IPS-18a (cell line): ENCODE measurements at regions not wholly inside any gene's neighbourhood (a gene's known extent, or its start where the extent isn't known, plus 50 kb on each side); places are given as distances from the start of the nearest gene placed in this dataset.

Source experiments
- H3K27ac ChIP-seq: one replicate; pipeline ENCODE4 v1.5.1; 2013; ENCODE audit warnings: low read length
- H3K27me3 ChIP-seq: one replicate; pipeline ENCODE4 v1.6.1; 2013; ENCODE audit warnings: mild to moderate bottlenecking, low read length; ENCODE audit not compliant: control insufficient read depth, insufficient read depth
- H3K36me3 ChIP-seq: one replicate; pipeline ENCODE4 v1.6.1; 2013; ENCODE audit warnings: low read depth, low read length; ENCODE audit not compliant: control insufficient read depth
- H3K4me1 ChIP-seq: one replicate; pipeline ENCODE4 v1.6.1; 2013; ENCODE audit warnings: low read depth, low read length; ENCODE audit not compliant: control insufficient read depth
- H3K4me3 ChIP-seq: one replicate; pipeline ENCODE4 v1.5.1; 2013; ENCODE audit warnings: low read length
- H3K9ac ChIP-seq: one replicate; pipeline ENCODE4 v1.6.1; 2013; ENCODE audit warnings: mild to moderate bottlenecking, low read length, moderate library complexity
- H3K9me3 ChIP-seq: one replicate; pipeline ENCODE4 v1.6.1; 2013; ENCODE audit warnings: low read depth, low read length; ENCODE audit not compliant: control insufficient read depth

DNA sequence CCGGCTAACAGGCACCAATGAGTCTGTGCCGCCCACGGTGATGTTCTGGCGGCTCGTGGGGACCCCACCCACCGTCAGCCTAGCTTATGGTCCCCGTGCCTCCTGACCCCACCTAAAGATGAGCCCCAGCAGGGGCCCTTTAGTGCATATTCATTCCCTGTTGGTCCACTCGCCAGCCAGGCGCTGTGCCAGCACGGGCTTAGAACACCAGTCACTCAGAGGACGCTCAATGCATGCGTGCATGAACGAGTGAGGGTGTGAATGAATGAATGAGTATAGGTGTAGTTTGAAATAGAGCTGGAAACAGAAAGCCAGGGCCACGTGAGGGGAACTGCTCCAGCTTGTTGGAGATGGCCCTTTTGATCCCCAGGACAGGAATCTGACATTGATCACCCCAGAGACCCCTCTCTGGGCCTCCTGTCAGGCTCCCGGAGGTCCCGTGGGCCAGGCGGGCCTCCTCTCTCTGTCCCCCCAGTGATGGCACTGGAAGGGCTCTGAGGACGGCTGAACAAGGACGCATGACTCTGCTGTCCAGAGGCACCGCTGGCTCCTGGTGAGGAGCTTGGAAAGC, 193.9 kb upstream of the C14orf180 start:
- Histone ChIP-seq H3K27ac (no peak overlapping the region), H3K4me1 (peaks cover 5% of the 10 kb centered on the region), H3K36me3 (no peaks in the 10 kb centered on the region), H3K27me3 (no peaks in the 10 kb centered on the region), H3K9me3 (no peaks in the 10 kb centered on the region), H3K9ac (no peak overlapping the region), H3K4me3 (no peak overlapping the region)

DNA sequence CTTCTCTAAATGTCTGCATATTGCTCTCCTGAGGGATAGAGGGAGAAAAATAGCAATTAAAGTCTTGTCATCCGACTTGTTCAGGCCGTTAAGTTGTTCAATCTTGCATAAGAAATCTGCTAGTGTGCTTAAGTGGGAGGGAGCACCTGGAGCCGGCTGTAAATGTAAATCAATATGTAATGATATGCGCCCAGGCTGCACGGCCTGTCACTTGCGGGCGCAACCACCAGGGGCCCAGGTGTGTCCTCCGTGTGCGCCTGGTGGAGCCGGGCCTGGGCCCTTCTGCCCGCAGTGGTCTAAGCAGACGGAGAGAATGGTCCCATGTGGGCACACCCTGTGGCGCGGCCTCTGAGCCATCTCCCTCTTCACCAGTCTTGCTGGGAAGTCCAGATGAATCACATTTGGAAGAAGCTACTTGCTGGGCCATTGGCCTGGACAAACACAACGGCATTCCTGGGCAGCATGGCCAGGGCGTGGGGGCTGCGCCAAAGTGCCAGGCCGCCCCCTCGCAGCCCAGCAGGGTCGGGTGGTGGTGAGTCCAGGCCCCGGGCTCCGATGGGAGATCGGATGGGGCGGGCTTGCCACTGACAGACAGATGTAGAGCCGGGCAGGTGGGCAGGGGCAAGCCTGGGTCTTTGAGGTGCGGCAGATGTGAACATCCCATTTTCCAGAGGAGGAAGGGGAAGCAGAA, 193.3 kb upstream of the C14orf180 start:
- Histone ChIP-seq H3K27me3 (no peaks in the 10 kb centered on the region), H3K9ac (no peak overlapping the region), H3K4me3 (no peak overlapping the region)

DNA sequence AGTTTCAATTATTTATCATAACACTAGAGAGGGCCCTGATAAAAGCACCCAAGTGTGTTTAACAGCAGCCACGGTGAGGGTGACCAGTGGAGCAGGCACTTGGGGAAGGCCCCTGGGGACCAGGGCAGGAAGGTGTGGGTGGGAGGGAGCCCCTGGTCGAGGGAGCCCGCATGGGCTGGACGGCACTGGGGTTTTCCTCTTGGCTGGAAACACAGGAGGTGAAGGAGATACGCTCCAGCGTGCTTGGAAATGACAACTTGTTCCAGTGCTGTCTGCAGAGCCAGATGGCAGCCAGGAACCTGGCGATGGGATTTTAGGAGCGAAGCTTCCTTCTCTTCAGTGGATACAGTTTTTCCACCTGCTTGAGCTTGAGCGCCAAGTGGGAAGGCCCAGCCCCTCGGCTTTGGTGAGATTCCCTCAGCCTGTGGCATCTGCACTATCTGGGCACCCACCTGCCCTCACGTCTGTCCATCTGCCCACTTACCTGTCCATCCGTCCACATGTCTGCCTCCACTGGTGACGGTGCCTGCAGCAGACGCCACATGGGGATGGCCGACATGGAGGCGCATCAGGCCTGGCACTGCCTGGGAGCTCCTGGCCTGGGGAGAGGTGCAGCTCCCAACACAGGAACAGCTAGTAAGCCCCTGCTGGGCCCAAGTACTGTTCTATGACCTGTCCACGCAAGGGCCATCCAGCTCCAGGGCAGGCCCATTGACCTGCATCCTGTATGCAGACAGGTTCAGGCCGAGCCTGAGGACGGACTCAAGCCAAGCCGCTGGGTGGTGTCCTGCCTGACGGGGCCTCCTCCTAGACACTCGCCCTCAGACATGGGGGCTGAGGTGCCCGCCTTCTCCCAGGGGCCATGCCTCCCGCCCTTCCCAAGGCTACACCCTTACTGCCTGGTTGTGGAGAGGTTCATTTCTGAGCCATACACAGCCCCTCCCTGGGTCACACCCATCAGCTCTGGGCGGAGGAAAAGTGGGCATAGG, 192.2 kb upstream of the C14orf180 start:
- Histone ChIP-seq H3K27ac (no peak overlapping the region), H3K4me3 (no peak overlapping the region), H3K36me3 (no peaks in the 10 kb centered on the region), H3K9me3 (no peaks in the 10 kb centered on the region), H3K27me3 (no peaks in the 10 kb centered on the region), H3K4me1 (peaks cover 5% of the 10 kb centered on the region), H3K9ac (no peak overlapping the region)

More for the DNA sequence above, 193.3 kb upstream of the C14orf180 start:
- Histone ChIP-seq H3K9me3 (no peaks in the 10 kb centered on the region), H3K4me1 (peaks cover 5% of the 10 kb centered on the region), H3K36me3 (no peaks in the 10 kb centered on the region), H3K27ac (no peak overlapping the region)

- no peak overlapping the region for H3K27ac ChIP-seq
- H3K4me1 ChIP-seq, result peaks cover 5% of the 10 kb centered on the region
- H3K9me3 ChIP-seq, result no peaks in the 10 kb centered on the region
- H3K9ac ChIP-seq, result no peak overlapping the region
- no peaks in the 10 kb centered on the region for H3K36me3 ChIP-seq
- H3K27me3 ChIP-seq, result no peaks in the 10 kb centered on the region
- H3K4me3 ChIP-seq, result no peak overlapping the region
Observed at GRCh38 chr14:104388011-104388521, 191.5 kb upstream of the C14orf180 start.

GRCh38 chr14:104388541-104389325, 190.8 kb upstream of the C14orf180 start:
- Histone ChIP-seq H3K27ac (no peak overlapping the region), H3K4me1 (peaks cover 5% of the 10 kb centered on the region), H3K4me3 (no peak overlapping the region), H3K36me3 (no peaks in the 10 kb centered on the region), H3K27me3 (no peaks in the 10 kb centered on the region), H3K9me3 (no peaks in the 10 kb centered on the region), H3K9ac (no peak overlapping the region)

- H3K27ac ChIP-seq, result no peak overlapping the region
- H3K9ac ChIP-seq, result no peak overlapping the region
- no peak overlapping the region for H3K4me3 ChIP-seq
- H3K36me3 ChIP-seq, result no peaks in the 10 kb centered on the region
- no peaks in the 10 kb centered on the region for H3K9me3 ChIP-seq
- no peaks in the 10 kb centered on the region for H3K27me3 ChIP-seq
- peaks cover 3% of the 10 kb centered on the region for H3K4me1 ChIP-seq
Observed at GRCh38 chr14:104389326-104390220, 190.0 kb upstream of the C14orf180 start.

DNA sequence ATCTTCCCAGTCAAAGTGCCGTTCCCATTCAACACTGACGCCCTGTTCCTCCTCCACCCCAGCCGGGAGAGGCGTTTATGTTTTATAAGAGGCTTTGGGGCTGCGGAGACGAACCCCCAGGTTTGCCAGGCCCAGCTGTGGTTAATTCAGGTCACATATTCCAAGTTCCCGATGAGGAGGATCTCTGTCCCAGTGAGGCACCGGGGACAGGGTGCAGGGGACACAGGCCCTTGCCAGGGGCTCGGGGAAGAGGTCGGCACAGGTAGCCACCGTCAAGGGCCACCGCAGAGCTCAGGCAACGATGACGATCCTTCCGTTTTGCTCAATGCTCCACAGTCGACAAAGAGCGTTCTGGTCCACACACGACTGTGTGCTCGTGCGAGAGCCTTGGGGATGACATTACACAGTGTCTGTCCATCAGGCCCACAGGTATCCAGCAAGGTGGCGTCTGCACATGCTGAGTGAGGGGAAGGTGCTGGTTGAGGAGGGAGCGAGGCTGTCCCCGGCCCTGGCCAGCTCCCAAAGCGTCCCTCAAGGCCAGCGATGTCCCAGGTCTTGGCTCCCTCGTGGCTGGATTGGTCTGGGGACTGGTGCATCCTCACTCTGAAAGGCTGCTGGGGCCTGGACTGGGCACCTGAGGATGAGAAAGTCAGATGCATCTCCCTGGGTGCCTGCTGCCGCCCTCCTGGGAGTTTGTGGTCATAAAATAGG, 189.2 kb upstream of the C14orf180 start:
- Histone ChIP-seq H3K4me1 (peaks cover 1% of the 10 kb centered on the region), H3K9me3 (no peaks in the 10 kb centered on the region), H3K9ac (no peak overlapping the region), H3K4me3 (no peak overlapping the region), H3K27ac (no peak overlapping the region), H3K27me3 (no peaks in the 10 kb centered on the region), H3K36me3 (no peaks in the 10 kb centered on the region)

GRCh38 chr14:104390941-104391901, 188.3 kb upstream of the C14orf180 start:
- Histone ChIP-seq H3K27ac (no peak overlapping the region), H3K36me3 (no peaks in the 10 kb centered on the region), H3K4me3 (no peak overlapping the region), H3K4me1 (no peaks in the 10 kb centered on the region), H3K27me3 (no peaks in the 10 kb centered on the region), H3K9me3 (no peaks in the 10 kb centered on the region), H3K9ac (no peak overlapping the region)

DNA sequence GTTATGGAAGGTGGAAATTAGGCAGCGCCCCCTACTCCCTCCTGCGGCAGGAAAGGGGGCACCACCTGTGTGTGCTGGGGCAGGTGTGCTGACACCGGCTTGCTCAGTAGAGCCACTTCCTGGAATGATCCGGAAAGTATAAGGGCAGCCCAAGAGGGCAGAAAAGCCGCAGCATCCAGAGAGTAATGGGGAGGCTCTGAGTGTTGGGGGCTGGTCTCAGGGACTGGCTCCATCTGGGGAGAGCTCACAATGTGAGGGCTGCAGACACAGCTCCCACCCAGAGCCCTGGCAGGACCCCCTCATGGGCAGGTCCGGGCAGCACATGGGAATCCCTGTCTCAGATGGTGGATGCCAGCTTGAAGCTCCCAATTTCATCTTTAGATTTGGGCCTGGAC, 187.6 kb upstream of the C14orf180 start:
- Histone ChIP-seq H3K27ac (no peak overlapping the region), H3K4me3 (no peak overlapping the region), H3K27me3 (no peaks in the 10 kb centered on the region), H3K4me1 (no peaks in the 10 kb centered on the region), H3K36me3 (no peaks in the 10 kb centered on the region), H3K9ac (no peak overlapping the region), H3K9me3 (no peaks in the 10 kb centered on the region)
